Iris pigment epithelial cell (primary cell): ENCODE measurements at regions not wholly inside any gene's neighbourhood (a gene's known extent, or its start where the extent isn't known, plus 50 kb on each side); places are given as distances from the start of the nearest gene placed in this dataset.
A peak's percentile ranks its signal among the peaks of the same experiment; 100 is the strongest.

ENCODE experiments used
- DNase-seq: peaks from one replicate; pipeline ENCODE4 v3.0.0-alpha.2; 2011; ENCODE audit warnings: low read depth

DNA sequence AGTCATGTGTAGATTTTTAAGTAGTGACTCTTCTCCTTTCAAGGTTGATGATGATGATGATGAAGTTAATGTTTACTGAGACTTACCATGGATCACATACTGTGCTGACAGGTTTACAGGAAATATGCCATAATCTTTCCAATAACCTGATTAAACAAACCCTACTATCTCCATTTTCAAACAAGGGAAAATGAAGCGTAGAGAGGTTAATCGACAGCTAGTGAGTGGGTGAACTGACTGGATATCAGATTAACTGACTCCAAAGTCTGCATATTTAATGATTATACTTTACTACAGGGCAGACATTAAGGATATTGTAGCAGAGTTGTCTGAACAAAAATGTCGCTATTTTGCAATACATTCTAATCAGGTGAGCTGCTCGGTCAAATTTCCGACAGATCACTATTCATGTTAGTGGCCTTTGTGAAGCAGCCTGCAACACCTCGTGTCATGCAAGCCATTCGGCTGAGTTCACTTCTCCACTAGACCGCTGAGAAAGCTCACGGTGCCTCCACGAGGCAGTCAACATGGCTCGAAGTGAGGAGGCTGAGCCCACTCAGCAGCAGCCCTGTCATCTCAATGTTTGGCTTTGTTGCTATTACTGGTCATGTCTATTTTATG, 264.2 kb downstream of the NFKBIZ start:
- no peak for DNase-seq

DNA sequence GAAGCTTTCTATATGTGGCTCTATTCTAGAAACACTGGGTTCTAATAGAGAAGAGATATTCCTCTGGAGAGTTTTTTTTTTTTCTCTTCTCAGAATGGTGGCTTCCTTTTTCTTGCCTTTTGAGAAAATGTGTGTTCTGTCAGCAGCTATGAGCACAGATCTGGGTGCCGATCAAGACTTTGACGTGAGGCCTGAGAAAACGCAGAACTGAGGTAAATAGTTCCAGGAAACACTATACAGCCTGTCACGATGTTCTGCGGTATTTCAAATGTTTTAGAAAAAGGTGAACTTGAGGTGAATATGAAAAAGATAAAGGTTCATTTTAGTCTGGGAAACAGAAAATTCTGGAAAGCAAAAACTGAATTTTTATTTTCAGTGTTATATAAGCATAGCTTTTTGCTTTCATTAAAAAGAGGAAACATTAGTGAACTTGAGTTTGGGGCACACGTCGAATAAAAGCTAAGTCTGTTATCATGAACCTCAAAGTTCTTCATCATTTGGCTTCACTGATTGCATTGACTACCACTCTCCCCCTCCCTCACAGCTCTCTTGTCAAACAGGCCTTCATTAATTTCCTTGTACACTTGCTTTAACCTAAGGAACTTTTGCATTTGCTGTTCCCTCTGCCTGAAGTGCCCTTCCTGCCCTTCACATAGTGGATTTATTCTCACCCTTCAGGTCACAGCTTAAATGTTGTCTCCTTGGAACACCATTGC, 265.1 kb downstream of the NFKBIZ start:
- no peak for DNase-seq

DNA sequence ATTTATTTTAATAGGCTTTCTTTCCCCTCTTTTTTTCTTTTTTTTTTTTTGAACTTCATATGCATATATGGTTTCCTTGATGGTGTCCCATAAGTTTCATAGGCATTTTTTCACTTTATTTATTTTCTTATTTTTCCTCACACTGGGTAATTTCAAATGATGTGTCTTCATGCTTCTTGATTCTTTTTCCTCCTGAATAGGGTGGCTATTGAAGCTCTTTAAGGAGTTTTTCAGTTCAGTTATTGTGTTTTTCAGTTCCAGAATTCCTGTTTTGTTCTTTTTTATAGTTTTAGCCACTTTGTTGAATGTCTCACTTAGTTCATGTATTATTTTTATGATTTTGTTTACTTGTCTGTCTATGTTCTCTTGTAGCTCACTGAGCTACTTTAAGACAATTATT, 273.2 kb downstream of the NFKBIZ start:
- no peak for DNase-seq

DNA sequence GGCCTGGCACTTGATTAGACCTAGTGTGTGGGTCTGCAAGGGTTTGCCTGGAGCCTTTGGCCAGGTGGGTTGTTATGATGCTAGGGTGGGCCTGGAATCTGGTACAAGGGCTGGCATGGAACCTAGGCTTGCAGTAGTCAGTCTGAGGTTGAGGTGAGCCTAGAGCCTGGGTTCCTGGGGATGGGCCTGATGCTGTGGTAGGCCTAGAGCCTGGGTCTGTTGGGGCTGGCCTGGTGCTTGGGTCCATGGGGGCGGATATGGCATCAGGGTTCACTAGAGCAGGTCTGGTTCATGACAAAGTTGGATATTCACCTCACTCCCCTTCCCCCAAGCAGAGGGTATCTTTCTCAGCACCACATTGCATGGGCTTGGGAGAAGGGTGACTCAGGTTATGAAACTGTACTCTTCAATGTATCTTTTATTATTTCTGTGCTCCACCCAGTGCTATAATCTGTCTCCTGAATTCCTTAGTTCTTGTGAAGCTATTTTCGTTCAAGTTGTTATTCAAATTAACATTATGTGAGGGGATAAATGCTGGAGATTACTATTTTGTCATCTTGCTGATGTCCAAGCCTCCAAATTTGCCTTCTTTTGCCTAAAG, 274.4 kb downstream of the NFKBIZ start:
- DNase-seq: peak; percentile 58

DNA sequence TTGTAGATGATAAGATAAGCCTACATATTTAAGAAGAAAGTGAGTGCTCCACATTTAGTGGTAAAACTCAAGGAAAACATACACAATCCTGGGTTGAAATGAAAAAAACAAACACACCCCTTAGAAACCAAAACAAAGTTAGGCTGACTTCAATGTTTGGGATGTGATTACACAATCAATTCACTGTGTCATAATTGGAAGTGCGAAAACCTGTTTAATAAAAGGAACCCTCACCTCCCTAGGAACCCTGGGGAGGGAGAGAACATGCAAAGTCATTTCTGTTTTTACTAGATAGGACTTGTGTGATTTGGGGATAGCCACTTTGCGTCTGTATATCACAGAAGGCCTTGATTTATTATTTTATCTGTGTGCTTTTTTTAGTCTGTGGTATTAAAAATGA, 275.0 kb downstream of the NFKBIZ start:
- peak; percentile 82 for DNase-seq

DNA sequence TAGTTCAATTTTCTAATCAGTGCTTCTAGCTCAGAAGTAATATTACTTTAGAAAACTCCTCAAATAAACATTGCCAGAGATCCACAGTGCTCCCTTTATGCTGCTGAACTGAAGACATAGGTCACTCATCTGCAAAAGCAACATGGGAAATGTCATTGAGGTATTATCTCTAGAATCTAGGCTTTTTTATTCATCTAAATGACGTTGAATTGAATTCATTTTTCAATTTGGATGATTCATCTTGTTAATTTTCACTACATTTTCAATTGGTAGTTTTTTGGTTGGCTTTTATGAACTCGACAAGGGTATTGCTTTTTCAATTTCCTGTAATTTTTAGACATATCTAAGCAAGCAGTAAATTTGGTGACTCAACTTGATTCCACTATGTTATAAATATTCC, 275.4 kb downstream of the NFKBIZ start:
- DNase-seq: no peak

DNA sequence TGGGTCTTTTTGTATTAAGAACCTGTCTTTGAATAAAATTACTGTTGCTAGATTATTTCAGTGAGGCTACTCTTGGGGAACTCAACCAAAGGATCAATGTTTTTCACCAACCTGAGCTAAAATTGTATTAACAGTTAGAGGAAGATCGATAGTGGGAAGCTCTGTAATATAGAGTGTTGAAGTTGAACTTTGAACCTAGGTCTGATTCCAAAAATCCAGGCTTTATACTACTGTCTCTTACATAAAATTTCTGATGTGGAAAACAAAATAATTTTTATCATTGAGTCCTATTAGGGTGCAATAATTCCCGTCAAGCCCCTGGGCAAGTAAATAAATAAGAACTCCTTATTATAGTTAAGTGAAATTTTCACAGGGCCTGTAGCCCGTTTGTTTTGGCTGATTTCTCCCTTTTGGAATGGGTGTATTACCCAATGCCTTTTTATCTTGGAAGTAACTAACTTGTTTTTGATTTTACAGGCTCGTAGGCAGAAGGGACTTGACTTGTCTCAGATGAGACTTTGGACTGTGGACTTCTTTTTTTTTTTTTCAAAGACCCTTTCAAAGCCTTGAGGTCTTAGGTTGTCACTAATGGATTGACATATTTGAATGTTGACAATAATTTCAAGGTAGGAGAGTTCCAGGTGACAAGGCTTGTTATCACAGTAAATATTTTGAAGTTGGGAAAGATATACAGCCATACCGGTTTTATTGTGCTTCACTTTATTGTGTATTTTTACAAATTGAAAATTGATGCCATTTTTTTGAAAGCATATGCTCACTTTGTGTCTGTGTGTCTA, 276.1 kb downstream of the NFKBIZ start:
- no peak for DNase-seq

DNA sequence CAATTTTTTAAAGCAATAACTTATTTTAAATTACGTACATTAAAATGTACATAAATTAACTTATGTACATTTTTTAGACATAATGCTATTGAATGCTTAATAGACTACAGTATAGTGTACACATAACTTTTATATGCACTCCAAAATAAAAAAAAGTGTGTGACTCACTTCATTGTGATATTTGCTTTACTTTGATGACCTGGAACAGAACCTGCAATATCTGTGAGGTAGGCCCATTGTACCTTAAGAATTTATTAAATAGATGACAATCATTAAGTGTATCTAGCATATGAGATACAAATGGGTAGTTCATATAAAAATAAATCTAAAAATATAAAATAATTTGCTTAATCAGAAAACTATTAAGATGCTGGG, 276.7 kb downstream of the NFKBIZ start:
- DNase-seq: no peak

DNA sequence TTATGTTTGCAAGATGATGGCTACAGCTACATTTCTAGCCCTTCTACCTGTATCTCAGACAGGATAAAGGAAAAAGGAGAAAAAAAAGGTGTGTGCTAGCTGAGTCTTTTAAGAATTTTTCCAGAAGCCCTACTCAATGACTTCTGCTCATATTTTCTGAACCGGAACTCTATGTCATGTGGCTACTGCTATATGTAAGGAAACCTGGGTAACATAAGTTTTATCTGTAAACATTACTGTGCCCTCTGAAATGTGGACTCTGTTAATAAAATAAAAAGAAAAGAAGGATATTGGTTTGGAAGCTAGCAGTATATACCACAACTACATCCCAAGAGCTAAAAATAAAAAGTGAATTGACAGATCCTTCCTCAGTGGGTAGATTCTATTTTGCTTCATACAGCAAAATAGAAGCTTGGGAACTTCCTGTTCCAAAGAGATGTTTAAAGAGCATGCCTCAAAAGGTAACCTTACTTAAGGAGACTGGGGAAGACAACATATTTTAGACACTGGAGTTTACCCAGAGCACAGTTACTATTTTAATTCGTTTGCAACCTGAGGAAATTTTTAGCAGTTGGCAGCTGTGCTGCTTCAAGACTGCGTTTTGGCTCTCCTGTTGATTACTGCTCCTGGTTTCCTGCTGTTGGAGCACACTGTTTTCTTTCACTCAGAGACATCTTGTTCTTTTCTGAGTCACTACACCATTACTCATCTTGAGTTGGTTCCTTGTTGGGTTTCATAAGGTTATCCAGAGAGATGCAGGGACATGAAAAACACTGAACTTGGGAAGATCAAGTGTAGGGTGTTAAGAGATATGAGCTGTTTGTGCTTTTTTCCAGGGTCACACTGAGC, 280.7 kb downstream of the NFKBIZ start:
- DNase-seq: peak; percentile 91

DNA sequence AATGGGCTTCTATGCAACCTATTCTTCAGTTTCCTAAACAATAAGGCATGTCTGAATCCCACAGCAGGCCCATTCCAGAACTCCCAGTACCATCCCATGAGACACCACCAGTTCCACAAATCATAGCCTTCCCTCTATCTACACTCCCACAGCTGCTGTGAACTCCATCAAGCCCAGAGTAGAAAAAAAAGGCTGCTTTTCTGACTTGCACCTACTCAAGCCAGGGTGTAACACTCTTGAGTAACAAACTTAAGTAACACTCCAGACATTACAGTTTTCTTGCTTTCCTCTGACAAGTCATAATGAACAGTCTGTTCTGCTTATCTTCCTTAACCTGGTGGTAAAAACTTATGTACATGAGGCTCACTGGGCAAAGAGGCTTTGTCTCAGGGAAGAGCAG, 283.1 kb downstream of the NFKBIZ start:
- peak; percentile 40 for DNase-seq

DNA sequence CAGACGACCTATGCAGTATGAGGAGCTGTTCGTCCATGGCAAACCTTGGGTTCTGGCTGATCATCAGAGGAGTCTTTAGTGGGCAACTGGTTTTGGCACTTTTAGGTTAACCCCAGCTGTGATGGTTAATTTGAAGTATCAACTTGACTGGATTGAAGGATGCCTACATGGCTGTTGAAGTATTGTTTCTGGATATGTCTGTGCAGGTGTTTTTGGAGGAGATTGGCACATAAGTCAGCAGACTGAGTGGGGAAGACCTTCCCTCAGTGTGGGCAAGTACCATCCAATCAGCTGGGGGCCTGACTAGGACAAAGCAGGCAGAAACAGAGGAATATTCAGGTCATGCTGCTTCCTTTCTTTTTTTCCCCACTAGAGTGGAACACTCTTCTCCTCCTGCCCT, 284.1 kb downstream of the NFKBIZ start:
- no peak for DNase-seq

DNA sequence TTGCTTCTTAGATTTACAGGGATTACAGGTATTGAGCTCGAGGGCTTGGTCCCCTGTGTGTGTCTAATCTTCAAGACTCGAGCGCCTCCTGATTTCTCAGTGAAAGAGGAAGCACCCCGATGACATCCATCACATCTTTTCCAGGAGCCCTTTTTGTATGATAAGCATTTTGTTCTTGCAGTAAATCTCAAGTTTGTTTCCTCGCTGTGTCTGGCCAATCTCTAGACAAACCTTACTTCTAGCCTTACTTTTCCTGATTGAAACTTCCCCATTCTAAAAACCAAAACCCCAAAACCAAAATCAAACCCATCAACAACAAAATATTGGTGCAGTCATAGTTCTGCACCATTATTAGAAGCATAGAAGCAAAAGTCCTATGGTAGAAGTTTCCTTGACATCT, 286.0 kb downstream of the NFKBIZ start:
- DNase-seq: no peak

DNA sequence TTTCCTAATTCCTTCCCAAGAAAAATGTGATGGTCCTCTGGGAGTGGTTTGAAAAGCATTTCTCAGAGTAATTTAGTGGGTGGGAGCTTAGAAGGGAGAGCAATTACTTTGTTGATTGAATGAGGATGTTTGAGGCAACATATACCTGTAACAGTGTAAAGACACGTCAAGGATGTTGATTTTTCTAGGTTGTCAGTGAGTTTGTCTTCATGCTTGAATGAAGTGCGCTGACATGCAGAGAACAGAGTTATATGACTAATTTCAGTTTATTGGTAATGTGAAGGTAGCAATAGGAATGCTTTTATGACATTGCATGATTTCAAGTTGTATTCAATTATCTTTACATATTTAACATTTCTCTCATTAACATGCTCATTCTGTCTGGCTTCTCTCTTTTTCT, 286.9 kb downstream of the NFKBIZ start:
- DNase-seq: no peak

DNA sequence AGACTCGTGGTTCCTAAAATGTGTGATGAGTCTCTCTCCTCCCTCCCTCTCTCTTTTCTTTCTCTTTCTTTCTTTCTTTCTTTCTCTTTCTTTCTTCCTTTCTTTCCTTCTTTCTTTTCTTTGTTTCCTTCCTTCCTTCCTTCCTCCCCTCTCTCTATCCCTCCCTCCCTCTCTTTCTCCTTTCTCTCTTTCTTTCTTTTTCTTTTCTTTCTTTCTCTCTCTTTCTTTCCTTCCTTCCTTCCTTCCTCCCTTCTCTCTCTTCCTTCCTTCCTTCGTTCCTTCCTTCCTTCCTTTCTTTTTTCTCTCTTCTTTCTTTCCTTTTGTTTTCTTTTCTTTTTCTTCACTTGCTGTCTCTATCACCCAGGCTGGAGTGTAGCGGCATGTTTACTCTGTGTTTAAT, 290.8 kb downstream of the NFKBIZ start:
- DNase-seq: no peak

DNA sequence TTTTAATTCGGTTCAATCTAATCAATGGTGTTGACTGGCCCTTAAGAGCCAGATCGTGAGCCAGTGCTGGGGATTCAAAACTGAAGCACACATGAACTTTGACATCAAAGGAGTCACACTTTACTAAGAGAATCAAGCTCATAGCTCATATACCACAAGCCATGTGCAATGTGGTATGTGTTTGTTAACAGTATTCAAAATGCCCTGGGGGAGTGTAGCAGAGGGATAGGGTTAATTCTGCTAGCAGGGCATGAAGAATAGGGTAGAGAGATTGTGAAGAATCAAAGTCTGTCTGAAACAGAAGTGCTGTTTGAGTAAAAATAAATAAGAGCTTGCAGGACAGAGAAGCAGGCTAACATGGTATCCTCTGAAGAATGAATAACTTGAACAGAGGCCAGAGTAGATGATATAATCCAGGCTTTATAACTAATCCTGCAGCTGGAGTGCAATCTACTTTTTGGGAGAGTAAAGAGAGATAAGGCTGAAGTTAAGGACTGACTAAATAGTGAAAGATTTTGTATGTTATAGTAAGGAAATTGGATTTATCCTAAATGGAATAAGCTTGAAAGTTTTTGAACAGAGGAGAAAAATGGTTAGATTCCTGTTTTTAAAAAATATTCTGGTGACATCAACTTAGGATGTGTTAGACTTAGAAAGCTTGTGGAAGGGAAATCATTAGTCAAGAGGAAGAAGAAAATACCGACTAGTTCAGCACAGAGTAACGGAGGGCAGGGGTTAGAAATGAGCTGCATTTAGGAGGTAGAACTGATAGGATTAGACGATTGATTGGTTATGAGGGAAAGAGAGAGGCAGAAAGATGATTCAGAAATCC, 292.0 kb downstream of the NFKBIZ start:
- DNase-seq: peak; percentile 64

DNA sequence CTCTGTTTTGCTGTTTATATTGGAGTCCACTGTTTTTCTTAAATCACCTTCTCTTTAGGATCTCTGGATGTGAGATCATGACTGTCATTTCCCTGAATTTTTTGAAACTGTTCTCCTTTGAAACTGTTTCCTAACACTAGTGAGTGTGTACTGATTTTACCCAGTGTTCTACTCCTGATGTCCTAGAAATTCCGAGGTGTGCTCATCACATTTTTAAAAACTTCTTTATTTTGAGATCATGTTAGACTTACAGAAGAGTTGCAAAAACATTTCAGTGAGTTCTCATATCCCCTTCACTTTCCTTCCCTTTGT, 292.6 kb downstream of the NFKBIZ start:
- DNase-seq: peak; percentile 27

DNA sequence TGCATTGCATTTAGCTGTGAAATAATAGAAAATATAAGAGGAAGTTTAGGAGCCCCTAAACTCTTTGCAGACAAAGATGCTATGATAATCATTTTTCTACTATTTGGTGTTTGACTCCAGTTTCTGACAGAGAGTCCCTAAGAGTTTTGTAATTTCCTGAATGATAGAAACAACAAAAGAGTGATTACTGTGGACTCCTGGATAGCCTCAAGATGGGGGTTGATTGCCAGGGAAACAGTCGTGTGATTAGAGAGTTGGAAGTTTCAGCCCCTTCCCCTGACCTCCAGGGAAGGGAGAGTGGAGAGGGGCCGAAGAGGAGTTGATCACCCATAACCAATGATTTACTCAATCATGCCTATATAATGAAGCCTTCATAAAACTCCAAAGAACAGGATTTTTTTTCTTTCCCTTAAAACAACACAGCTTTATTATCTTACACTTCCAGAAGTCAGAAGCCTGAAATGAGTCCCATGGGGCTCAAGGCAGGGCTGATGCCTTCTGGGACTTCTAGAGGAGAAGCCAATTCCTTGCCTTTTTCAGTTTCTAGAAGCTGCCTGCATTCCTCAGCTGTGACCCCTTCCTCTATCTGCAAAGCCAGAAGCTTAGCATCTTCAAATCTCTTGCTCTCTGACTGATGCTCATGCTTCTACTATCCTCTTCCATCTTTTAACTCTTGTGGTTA, 292.3 kb upstream of the ZPLD1 start:
- DNase-seq: peak; percentile 19

DNA sequence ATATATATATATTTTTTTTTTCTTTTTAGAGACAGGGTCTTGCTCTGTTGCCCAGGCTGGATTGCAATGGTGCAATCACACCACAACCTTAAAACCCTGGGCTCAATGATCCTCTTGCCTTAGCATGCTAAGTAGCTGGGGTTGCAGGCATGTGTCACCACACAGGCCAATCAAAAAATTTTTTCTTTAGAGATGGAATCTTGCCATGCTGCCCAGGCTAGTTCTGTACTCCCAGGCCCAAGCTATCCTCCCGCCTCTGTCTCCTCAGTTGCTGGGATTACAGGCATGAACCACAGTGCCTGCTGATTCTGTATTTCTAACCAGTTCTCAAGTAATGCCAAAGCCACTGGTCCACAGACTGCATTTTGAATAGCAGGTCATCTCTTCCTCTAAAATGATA, 291.3 kb upstream of the ZPLD1 start:
- DNase-seq: no peak

DNA sequence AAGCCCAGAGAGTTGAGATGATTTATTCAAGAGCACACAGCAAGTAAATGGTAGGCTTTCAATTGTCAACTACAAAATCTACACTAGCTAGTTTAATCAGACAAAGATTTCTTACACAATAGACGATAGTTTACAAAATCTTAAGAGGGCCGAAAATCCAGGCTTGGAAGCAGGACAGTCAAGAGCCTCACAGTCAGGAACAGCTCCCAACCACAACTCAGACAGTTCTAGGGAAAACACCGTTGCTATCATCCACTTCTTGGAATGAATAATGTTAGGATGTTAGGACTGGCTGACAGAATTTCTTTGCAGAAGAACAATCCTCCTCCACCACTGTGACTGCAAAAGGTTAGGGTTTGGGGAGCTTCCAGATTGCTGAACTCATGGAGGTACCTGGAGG, 290.8 kb upstream of the ZPLD1 start:
- DNase-seq: peak; percentile 31

DNA sequence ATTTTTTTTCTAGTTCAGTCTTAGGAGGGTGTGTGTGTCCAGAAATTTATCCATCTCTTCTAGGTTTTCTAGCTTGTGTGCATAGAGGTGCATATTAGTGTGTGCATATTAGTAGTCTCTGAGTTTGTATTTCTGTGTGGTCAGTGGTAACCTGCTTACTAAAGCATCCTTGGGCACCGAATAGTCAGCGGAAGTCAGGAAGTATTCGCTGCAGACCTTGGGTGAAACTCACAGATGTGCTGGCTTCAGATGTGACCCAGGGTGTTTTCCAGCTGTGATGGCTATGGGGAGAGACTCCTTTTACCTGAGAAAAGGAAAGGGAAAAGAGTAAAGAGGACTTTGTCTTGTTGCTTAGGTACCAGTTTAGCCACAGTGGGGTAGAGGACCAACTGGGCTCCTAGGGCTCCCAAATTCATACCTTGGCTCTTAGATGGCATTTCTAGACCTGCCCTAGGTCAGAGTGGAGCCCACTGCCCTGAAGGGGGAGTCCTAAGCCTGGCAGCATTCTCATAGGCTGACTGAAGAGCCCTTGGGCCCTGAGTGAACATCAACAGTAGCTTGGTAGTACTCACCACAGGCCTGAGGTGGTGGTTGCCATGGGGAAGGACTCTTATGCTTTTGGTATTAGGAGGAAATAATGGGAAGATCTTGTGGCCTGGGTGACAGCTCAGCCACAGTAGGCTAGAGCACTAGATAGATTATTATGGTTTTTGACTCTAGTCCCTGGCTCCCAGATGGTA, 286.0 kb upstream of the ZPLD1 start:
- DNase-seq: no peak
